Esophagus muscularis mucosa (tissue), 4 donors: ENCODE measurements at regions not wholly inside any gene's neighbourhood (a gene's known extent, or its start where the extent isn't known, plus 50 kb on each side); places are given as distances from the start of the nearest gene placed in this dataset.

Experiments
- DNase-seq: peaks from one replicate; pipeline ENCODE4 v3.0.0-alpha.2; 2017; ENCODE audit errors: extremely low spot score
- H3K27ac ChIP-seq, 4 donors: fragments of 200-600 bp; sonication (generic); replicated peaks in 1 of 4; 1 replicate in 3 of 4; 2 replicates in 1 of 4; pipeline ENCODE4 v1.5.1; 2016 to 2019; ENCODE audit warnings: mild to moderate bottlenecking in 1 of 4
- H3K27me3 ChIP-seq, 4 donors: fragments of 200-600 bp; sonication (generic); one replicate each; pipeline versions ENCODE4 v1.5.1 to v1.6.0; 2016 to 2019
- H3K36me3 ChIP-seq, 4 donors: fragments of 200-600 bp; sonication (generic); one replicate each; pipeline ENCODE4 v1.5.1; 2016 to 2019
- H3K4me1 ChIP-seq, 4 donors: fragments of 200-600 bp; sonication (generic); one replicate each; pipeline ENCODE4 v1.5.1; 2016 to 2019
- H3K4me3 ChIP-seq, 4 donors: fragments of 200-600 bp; sonication (generic); 1 replicate in 2 of 4; 2 replicates in 2 of 4; pipeline ENCODE4 v1.5.1; 2016 to 2019; ENCODE audit warnings: mild to moderate bottlenecking in 4 of 4, moderate library complexity in 1 of 4
- H3K9me3 ChIP-seq, 4 donors: fragments of 200-600 bp; sonication (generic); 1 replicate in 3 of 4; 2 replicates in 1 of 4; pipeline ENCODE4 v1.5.1; 2016 to 2019
- EP300 ChIP-seq: sonication (generic); formaldehyde crosslinking; IDR thresholded peaks from one replicate; pipeline ENCODE4 v1.6.1; 2017; ENCODE audit warnings: antibody characterized with exemption
- POLR2A ChIP-seq: fragments of 450-650 bp; IDR thresholded peaks from one replicate; pipeline ENCODE4 v1.6.1; 2017; ENCODE audit warnings: antibody characterized with exemption, moderate library complexity, mild to moderate bottlenecking, low read depth
- POLR2AphosphoS5 ChIP-seq, 2 donors: sonication (generic); formaldehyde crosslinking; IDR thresholded peaks; one replicate each; pipeline ENCODE4 v1.6.1; 2017; ENCODE audit warnings: antibody characterized with exemption in 2 of 2
- WGBS: methylation state at CpG from one replicate; pipeline ENCODE4 v1.1.5; 2018; 5-methylcytosine and 5-hydroxymethylcytosine counted together
- intact Hi-C: fragments of 100-400 bp; cut with DNase I; formaldehyde crosslinking; loops from one replicate; pipeline ENCODE4 v1.15.1; 2023
- small RNA-seq, 3 donors: library from RNA; depleted of rRNA; stranded (forward); fragments of <200 nt; gene quantifications; one replicate each; pipeline ENCODE3, GENCODE V24; 2016

DNA sequence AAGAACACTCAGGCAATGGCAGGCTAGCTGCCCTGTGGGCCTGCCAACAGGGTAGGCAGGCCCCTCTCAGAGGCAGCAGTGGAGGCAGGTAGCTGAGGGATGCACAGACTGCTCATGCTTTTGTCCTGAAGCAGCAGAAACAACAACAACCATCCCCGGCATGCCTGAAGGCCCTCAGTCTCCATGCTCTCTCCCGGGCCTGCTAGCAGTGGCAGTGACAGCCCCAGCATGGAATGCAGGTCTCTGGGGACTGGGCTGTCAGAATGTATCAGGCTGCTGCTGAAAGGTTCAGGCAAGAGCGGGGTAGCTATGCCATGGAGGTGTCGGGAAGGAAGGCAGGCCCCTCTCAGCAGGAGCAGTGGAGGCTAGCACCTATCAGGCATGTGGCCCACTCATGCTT, 209.8 kb downstream of the KCNJ3 start:
- DNase-seq = no peak
- Histone ChIP-seq H3K4me3 (no peak overlapping the region), H3K27me3 (no peaks in the 10 kb centered on the region), H3K4me1 (no peaks in the 10 kb centered on the region), H3K9me3 (peaks cover 0 to 5% (median 0%) of the 10 kb centered on the region in 4 donors), H3K27ac (no peak overlapping the region), H3K36me3 (no peaks in the 10 kb centered on the region)
- intact Hi-C loops = no loop called here
- TF ChIP-seq POLR2AphosphoS5 (IDR thresholded peaks at IDR 0.05) = no peak
- no peak for TF ChIP-seq EP300
- TF ChIP-seq POLR2A = no peak
- 76% methylated on average over 4 of the region's 4 CpGs for WGBS

Small RNAs in the stretch of these regions (small RNA-seq; reads per million reads assigned to genes)
- gene MTCO1P45 (0 reads per million in 3 donors), gene RNU6-1001P (0 reads per million in 3 donors), gene RNU6-546P (0 reads per million in 3 donors)
